H1 (cell line): ENCODE measurements at regions not wholly inside any gene's neighbourhood (a gene's known extent, or its start where the extent isn't known, plus 50 kb on each side); places are given as distances from the start of the nearest gene placed in this dataset.

ENCODE experiments used
- CTCF ChIA-PET: fragments of 300-600 bp; sonication (Branson Sonifier 250); formaldehyde crosslinking; loops from one replicate; lab custom pipeline; 2021; ENCODE audit not compliant: partially characterized antibody; lab: Charles Lee
- POLR2A ChIA-PET: fragments of 300-600 bp; sonication (Branson Sonifier 250); formaldehyde crosslinking; loops from one replicate; lab custom pipeline; 2021; ENCODE audit warnings: inconsistent platforms; ENCODE audit not compliant: partially characterized antibody; lab: Charles Lee
- DNase-seq, 2 experiments: peaks; one replicate each; pipeline versions ENCODE4 v3.0.0 to v3.0.0-alpha.2; 2010 to 2022; ENCODE audit warnings: low spot score in 2 of 2, low read depth in 1 of 2, mixed read lengths in 1 of 2
- FAIRE-seq: peaks from 2 replicates; lab custom pipeline; 2011; peaks lifted over from hg19 to GRCh38; lab: Jason Lieb, UNC
- H2AFZ ChIP-seq: 2 replicates; pipeline ENCODE4 v1.8.1; 2012; ENCODE audit warnings: low read length, inconsistent platforms
- H2AK5ac ChIP-seq: 2 replicates; pipeline ENCODE4 v1.6.1; 2013; ENCODE audit warnings: low read depth, low read length
- H2BK120ac ChIP-seq: replicated peaks from 2 replicates; pipeline ENCODE3; 2013; ENCODE audit warnings: low read depth, low read length, inconsistent platforms
- H2BK12ac ChIP-seq: 2 replicates; pipeline ENCODE4 v1.6.1; 2013; ENCODE audit warnings: low read depth, low read length
- H2BK15ac ChIP-seq: 2 replicates; pipeline ENCODE4 v1.6.1; 2013; ENCODE audit warnings: low read length
- H2BK20ac ChIP-seq: 2 replicates; pipeline ENCODE4 v1.6.1; 2013; ENCODE audit warnings: low read length
- H2BK5ac ChIP-seq: 2 replicates; pipeline ENCODE4 v1.6.1; 2013; ENCODE audit warnings: low read depth, low read length
- H3K14ac ChIP-seq: 2 replicates; pipeline ENCODE4 v1.6.1; 2013; ENCODE audit warnings: inconsistent platforms; ENCODE audit not compliant: insufficient read length
- H3K18ac ChIP-seq: 2 replicates; pipeline ENCODE4 v1.6.1; 2013; ENCODE audit warnings: low read length; ENCODE audit errors: extremely low read depth
- H3K23ac ChIP-seq: 2 replicates; pipeline ENCODE4 v1.6.1; 2013; ENCODE audit warnings: inconsistent platforms; ENCODE audit not compliant: insufficient read length
- H3K23me2 ChIP-seq: 2 replicates; pipeline ENCODE4 v1.6.1; 2013; ENCODE audit warnings: low read depth, low read length
- H3K27ac ChIP-seq: 2 replicates; pipeline ENCODE4 v1.6.1; 2011; ENCODE audit warnings: low read depth, low read length, inconsistent platforms
- H3K27me3 ChIP-seq, 4 experiments: replicated peaks in 1 of 4; 1 replicate in 1 of 4; 2 replicates in 3 of 4; pipeline versions ENCODE4 v1.6.1 to v1.8.1; 2011 to 2013; ENCODE audit warnings: low read length in 3 of 4, mild to moderate bottlenecking in 3 of 4, inconsistent platforms in 2 of 4, mixed read lengths in 2 of 4, moderate library complexity in 1 of 4; ENCODE audit not compliant: control insufficient read depth in 3 of 4, insufficient read depth in 3 of 4; ENCODE audit errors: extremely low read depth in 1 of 4
- H3K36me3 ChIP-seq, 4 experiments: 2 replicates each; pipeline versions ENCODE4 v1.6.1 to v1.8.1; 2011 to 2013; ENCODE audit warnings: mild to moderate bottlenecking in 4 of 4, low read length in 3 of 4, moderate library complexity in 2 of 4, control low read depth in 1 of 4, inconsistent platforms in 1 of 4; ENCODE audit not compliant: insufficient read depth in 4 of 4, control insufficient read depth in 2 of 4
- H3K4ac ChIP-seq: replicated peaks from 2 replicates; pipeline ENCODE3; 2013; ENCODE audit warnings: low read length, low read depth, mixed read lengths, inconsistent platforms; ENCODE audit not compliant: insufficient read length
- H3K4me1 ChIP-seq, 4 experiments: replicated peaks in 1 of 4; 1 replicate in 1 of 4; 2 replicates in 3 of 4; pipeline versions ENCODE4 v1.6.1 to v1.8.1; 2011 to 2013; ENCODE audit warnings: low read length in 3 of 4, inconsistent platforms in 2 of 4, mixed read lengths in 1 of 4; ENCODE audit not compliant: insufficient read depth in 4 of 4, control insufficient read depth in 3 of 4
- H3K4me2 ChIP-seq, 2 experiments: 2 replicates each; pipeline versions ENCODE4 v1.6.1 to v1.8.1; 2011 to 2013; ENCODE audit warnings: low read depth in 2 of 2, low read length in 2 of 2, control low read depth in 1 of 2, inconsistent platforms in 1 of 2, mild to moderate bottlenecking in 1 of 2; ENCODE audit not compliant: insufficient read depth in 1 of 2
- H3K4me3 ChIP-seq, 4 experiments: fragments of 200-600, 300-600 bp in 1 of 4; sonication (generic), shearing (Covaris generic), sonication (Bioruptor Twin) in 1 of 4; 2 replicates each; pipeline versions ENCODE4 v1.5.1 to v1.8.1; 2011 to 2016; ENCODE audit warnings: low read length in 4 of 4, low read depth in 3 of 4, control low read depth in 2 of 4, inconsistent platforms in 2 of 4, mild to moderate bottlenecking in 2 of 4, mixed read lengths in 1 of 4, moderate library complexity in 1 of 4; ENCODE audit not compliant: insufficient read depth in 2 of 4; ENCODE audit errors: extremely low read depth in 1 of 4
- H3K56ac ChIP-seq: replicated peaks from 2 replicates; pipeline ENCODE3; 2013; ENCODE audit warnings: low read depth, mild to moderate bottlenecking, mixed read lengths, low read length, inconsistent platforms; ENCODE audit not compliant: insufficient read length
- H3K79me1 ChIP-seq: 2 replicates; pipeline ENCODE4 v1.6.1; 2013; ENCODE audit warnings: low read depth, low read length, control low read depth
- H3K79me2 ChIP-seq, 2 experiments: 2 replicates each; pipeline versions ENCODE4 v1.6.1 to v1.8.1; 2012 to 2013; ENCODE audit warnings: low read length in 2 of 2, mild to moderate bottlenecking in 2 of 2, inconsistent platforms in 1 of 2; ENCODE audit not compliant: insufficient read depth in 2 of 2, control insufficient read depth in 1 of 2
- H3K9ac ChIP-seq, 4 experiments: replicated peaks in 1 of 4; 1 replicate in 1 of 4; 2 replicates in 3 of 4; pipeline versions ENCODE4 v1.6.1 to v1.8.1; 2011 to 2013; ENCODE audit warnings: low read depth in 3 of 4, low read length in 3 of 4, control low read depth in 2 of 4, mild to moderate bottlenecking in 2 of 4, moderate library complexity in 2 of 4, inconsistent platforms in 1 of 4; ENCODE audit errors: extremely low read depth in 1 of 4
- H3K9me3 ChIP-seq, 2 experiments: 2 replicates each; pipeline versions ENCODE4 v1.6.1 to v1.8.1; 2012 to 2013; ENCODE audit warnings: mild to moderate bottlenecking in 2 of 2, moderate library complexity in 2 of 2, control low read depth in 1 of 2, inconsistent platforms in 1 of 2, low read depth in 1 of 2, low read length in 1 of 2, mixed read lengths in 1 of 2; ENCODE audit not compliant: insufficient read depth in 2 of 2
- H4K20me1 ChIP-seq, 2 experiments: replicated peaks in 1 of 2; 2 replicates each; pipeline versions ENCODE3 to v1.8.1; 2011 to 2013; ENCODE audit warnings: inconsistent platforms in 2 of 2, low read length in 2 of 2, mild to moderate bottlenecking in 1 of 2; ENCODE audit not compliant: insufficient read depth in 2 of 2, control insufficient read depth in 1 of 2
- H4K5ac ChIP-seq: 2 replicates; pipeline ENCODE4 v1.6.1; 2013; ENCODE audit warnings: low read length, low read depth, mixed read lengths, inconsistent platforms; ENCODE audit not compliant: insufficient read length
- H4K8ac ChIP-seq: 2 replicates; pipeline ENCODE4 v1.8.0; 2013; ENCODE audit warnings: mild to moderate bottlenecking, moderate library complexity, low read length, inconsistent platforms; ENCODE audit not compliant: insufficient read depth; ENCODE audit errors: extremely low read depth
- H4K91ac ChIP-seq: replicated peaks from 2 replicates; pipeline ENCODE3; 2013; ENCODE audit warnings: low read length, mixed read lengths, inconsistent platforms; ENCODE audit not compliant: insufficient read length
- CBX5 ChIP-seq: fragments of 300-800, 300-1000 bp; sonication (generic); IDR thresholded peaks from 2 replicates; pipeline ENCODE4 v1.7.1; 2016; ENCODE audit warnings: antibody characterized with exemption, low read length, low read depth
- MAX ChIP-seq: IDR thresholded peaks from 2 replicates; pipeline ENCODE4 v1.6.1; 2012; ENCODE audit warnings: inconsistent platforms
- USF2 ChIP-seq: IDR thresholded peaks from 2 replicates; pipeline ENCODE4 v1.6.1; 2011; ENCODE audit warnings: low read length, improper control_type of control experiment
- whole genome bisulfite sequencing, 2 experiments: shearing (Covaris generic) in 1 of 2; methylation state at CpG; one replicate each; pipeline versions ENCODE4 v1.1.6 to v1.1.7; 2013 to 2015; ENCODE audit warnings: low lambda C conversion rate in 2 of 2, mixed read lengths in 2 of 2, inconsistent platforms in 1 of 2, low coverage in 1 of 2, missing lambda C conversion rate in 1 of 2; ENCODE audit not compliant: insufficient replicate concordance in 2 of 2, insufficient coverage in 1 of 2, insufficient read length in 1 of 2; ENCODE audit errors: extremely low coverage in 1 of 2, missing lambda C conversion rate in 1 of 2; 5-methylcytosine and 5-hydroxymethylcytosine counted together

- Histone ChIP-seq H2BK12ac (no peak overlapping the region), H4K5ac (no peak overlapping the region), H3K9me3 (no peaks in the 10 kb centered on the region), H3K9ac (no peak overlapping the region), H2BK15ac (no peak overlapping the region), H3K18ac (no peak overlapping the region), H4K91ac (no peak overlapping the region), H3K4ac (no peak overlapping the region), H3K23ac (no peak overlapping the region), H3K4me1 (peaks cover 0 to 2% (median 0%) of the 10 kb centered on the region in 4 experiments; a peak in 2 of 7 replicates), H4K8ac (no peak overlapping the region), H3K4me3 (no peak overlapping the region), H2BK120ac (no peak overlapping the region), H3K23me2 (no peaks in the 10 kb centered on the region), H3K79me2 (no peaks in the 10 kb centered on the region), H3K27ac (no peak overlapping the region), H3K36me3 (no peaks in the 10 kb centered on the region), H3K79me1 (no peaks in the 10 kb centered on the region), H2AFZ (no peak overlapping the region), H3K56ac (no peak overlapping the region), H4K20me1 (no peaks in the 10 kb centered on the region), H3K14ac (no peak overlapping the region), H2AK5ac (no peak overlapping the region), H2BK20ac (no peak overlapping the region), H3K4me2 (no peak overlapping the region), H2BK5ac (no peak overlapping the region), H3K27me3 (no peaks in the 10 kb centered on the region)
- FAIRE-seq (no peak), DNase-seq (no peak)
- ChIA-PET CTCF (no interaction called here), POLR2A (no interaction called here)
- WGBS, 2 experiments: 87% methylated on average over 13 of the region's 13 CpGs; no CpG with 5 or more reads in 1 of the 2 experiments
- TF ChIP-seq CBX5 (no peak), MAX (no peak), USF2 (no peak)
Measured at GRCh38 chr10:2329082-2329481, 591.8 kb upstream of the ADARB2 start.
